OCI-LY1 (cell line): ENCODE measurements at regions not wholly inside any gene's neighbourhood (a gene's known extent, or its start where the extent isn't known, plus 50 kb on each side); places are given as distances from the start of the nearest gene placed in this dataset.

ENCODE experiments used
- CTCF ChIP-seq: fragments of 200-600 bp; sonication (generic), shearing (Covaris generic); IDR thresholded peaks from 2 replicates; pipeline ENCODE4 v1.5.1; 2017; ENCODE audit warnings: mild to moderate bottlenecking, antibody characterized with exemption, low read length, moderate library complexity, mixed read lengths
- EZH2 ChIP-seq: fragments of 200-600 bp; sonication (generic), shearing (Covaris generic); IDR thresholded peaks from 2 replicates; pipeline ENCODE4 v1.8.0; 2017; ENCODE audit warnings: borderline replicate concordance, mixed run types, mild to moderate bottlenecking, antibody characterized with exemption, low read length, moderate library complexity, mixed read lengths

- TF ChIP-seq EZH2: no peak
- no peak for TF ChIP-seq CTCF
Observed at GRCh38 chr3:192042116-192042515, 581.2 kb downstream of the PYDC2 start.
